Pulmonary artery endothelial cell (primary cell): ENCODE measurements at regions not wholly inside any gene's neighbourhood (a gene's known extent, or its start where the extent isn't known, plus 50 kb on each side); places are given as distances from the start of the nearest gene placed in this dataset.
"Not testable (repeated sequence)": the region's sequence is repeated elsewhere in the genome, so short reads cannot be mapped to it uniquely, and the experiment has no call there.

Experiments
- DNase-seq: peaks from one replicate; pipeline ENCODE4 v3.0.0-alpha.2; 2011; ENCODE audit warnings: low read depth, low spot score

GRCh38 chr5:56732121-56732520 lies 83.2 kb upstream of the MAP3K1 start:
- no peak for DNase-seq

GRCh38 chr5:56731473-56731872 lies 83.9 kb upstream of the MAP3K1 start:
- DNase-seq: not testable (repeated sequence)

GRCh38 chr5:56729488-56729887 lies 85.9 kb upstream of the MAP3K1 start:
- no peak for DNase-seq

- no peak for DNase-seq
These were observed 89.5 kb upstream of the MAP3K1 start for GRCh38 chr5:56725711-56726411.

- DNase-seq: not testable (repeated sequence)
These were observed 90.5 kb upstream of the MAP3K1 start for GRCh38 chr5:56724857-56725256.

GRCh38 chr5:56722317-56722716 lies 93.0 kb upstream of the MAP3K1 start:
- DNase-seq: no peak

- DNase-seq: no peak
These were observed 97.9 kb upstream of the MAP3K1 start for GRCh38 chr5:56717253-56717987.

GRCh38 chr5:56715986-56716385 lies 99.4 kb upstream of the MAP3K1 start:
- no peak for DNase-seq

- no peak for DNase-seq
These were observed 102.3 kb upstream of the MAP3K1 start for GRCh38 chr5:56712895-56713591.

GRCh38 chr5:56710826-56711590 lies 104.3 kb upstream of the MAP3K1 start:
- no peak for DNase-seq

GRCh38 chr5:56706504-56706903 lies 108.8 kb upstream of the MAP3K1 start:
- no peak for DNase-seq

- no peak for DNase-seq
These were observed 110.1 kb upstream of the MAP3K1 start for GRCh38 chr5:56705217-56705616.

- no peak for DNase-seq
These were observed 111.4 kb upstream of the MAP3K1 start for GRCh38 chr5:56703952-56704351.

GRCh38 chr5:56700711-56701110 lies 114.6 kb upstream of the MAP3K1 start:
- no peak for DNase-seq

- DNase-seq: no peak
These were observed 115.8 kb upstream of the MAP3K1 start for GRCh38 chr5:56699538-56699937.

- no peak for DNase-seq
These were observed 116.6 kb upstream of the MAP3K1 start for GRCh38 chr5:56698463-56699381.

GRCh38 chr5:56696900-56697299 lies 118.4 kb upstream of the MAP3K1 start:
- DNase-seq: no peak

- DNase-seq: no peak
These were observed 122.1 kb upstream of the MAP3K1 start for GRCh38 chr5:56693220-56693579.

GRCh38 chr5:56692359-56693219 lies 122.8 kb upstream of the MAP3K1 start:
- no peak for DNase-seq

- DNase-seq: no peak
These were observed 126.9 kb upstream of the MAP3K1 start for GRCh38 chr5:56688402-56688801.
